ENCODE measurements at regions not wholly inside any gene's neighbourhood (a gene's known extent, or its start where the extent isn't known, plus 50 kb on each side); places are given as distances from the start of the nearest gene placed in this dataset.
"Not testable (repeated sequence)": the region's sequence is repeated elsewhere in the genome, so short reads cannot be mapped to it uniquely, and the experiment has no call there.

DNA sequence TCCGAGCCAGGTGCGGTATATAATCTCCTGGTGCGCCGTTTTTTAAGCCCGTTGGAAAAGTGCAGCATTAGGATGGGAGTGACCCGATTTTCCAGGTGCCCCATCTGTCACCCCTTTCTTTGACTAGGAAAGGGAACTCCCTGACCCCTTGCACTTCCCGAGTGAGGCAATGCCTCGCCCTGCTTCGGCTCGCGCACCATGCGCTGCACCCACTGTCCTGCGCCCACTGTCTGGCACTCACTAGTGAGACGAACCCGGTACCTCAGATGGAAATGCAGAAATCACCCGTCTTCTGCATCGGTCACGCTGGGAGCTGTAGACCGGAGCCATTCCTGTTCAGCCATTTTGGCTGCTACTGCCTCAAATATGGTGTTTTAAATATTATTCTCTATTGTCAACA lies 198.0 kb downstream of the MEIS1 start:
- H3K27me3 ChIP-seq (ENCODE audit: insufficient read depth, low read depth); H3F3A ChIP-seq (ENCODE audit: insufficient read depth, low read depth); H3K79me2 ChIP-seq (ENCODE audit: low read depth); H3K36me3 ChIP-seq (ENCODE audit: low read depth); BruUV-seq (replicated peaks); POLR2A ChIA-PET (ENCODE audit: unreplicated experiment); H3K4me2 ChIP-seq; CTCF ChIA-PET; H2AFZ ChIP-seq; H3K9me3 ChIP-seq (ENCODE audit: insufficient read depth, low read depth); H3K9me2 ChIP-seq (ENCODE audit: insufficient read depth); H4K20me1 ChIP-seq (ENCODE audit: insufficient read depth); H3K4me3 ChIP-seq; DNase-seq; intact Hi-C loops (cut with micrococcal nuclease; ENCODE audit: unreplicated experiment); H3K4me1 ChIP-seq (replicated peaks; ENCODE audit: insufficient read depth); H3K27ac ChIP-seq: not testable (repeated sequence)

- Histone ChIP-seq H3K27ac (no peak overlapping the region), H3F3A (ENCODE audit: insufficient read depth, low read depth) (no peaks in the 10 kb centered on the region), H3K9me2 (ENCODE audit: insufficient read depth) (no peaks in the 10 kb centered on the region; the same call in 1 of the 2 replicates), H3K36me3 (ENCODE audit: low read depth) (no peaks in the 10 kb centered on the region), H4K20me1 (ENCODE audit: insufficient read depth) (no peaks in the 10 kb centered on the region), H3K27me3 (ENCODE audit: insufficient read depth, low read depth) (no peaks in the 10 kb centered on the region), H3K4me3 (no peak overlapping the region), H3K4me2 (no peak overlapping the region), H3K4me1 (replicated peaks; ENCODE audit: insufficient read depth) (no peaks in the 10 kb centered on the region), H3K79me2 (ENCODE audit: low read depth) (no peaks in the 10 kb centered on the region), H2AFZ (no peak overlapping the region), H3K9me3 (ENCODE audit: insufficient read depth, low read depth) (no peaks in the 10 kb centered on the region; the same call in 1 of the 2 replicates)
- TF ChIP-seq EZH2 (IDR thresholded peaks at IDR 0.05; ENCODE audit: low read depth): no peak
- no peak for TF ChIP-seq CTCF (conservative IDR thresholded peaks at IDR 0.05)
- intact Hi-C loops (cut with micrococcal nuclease; ENCODE audit: unreplicated experiment): no loop called here
- ChIA-PET POLR2A (ENCODE audit: unreplicated experiment) (no interaction called here), CTCF (no interaction called here)
- DNase-seq: no peak
- no TSS peak for BruUV-seq (replicated peaks)
Measured at GRCh38 chr2:66633631-66634030, 198.7 kb downstream of the MEIS1 start.

DNA sequence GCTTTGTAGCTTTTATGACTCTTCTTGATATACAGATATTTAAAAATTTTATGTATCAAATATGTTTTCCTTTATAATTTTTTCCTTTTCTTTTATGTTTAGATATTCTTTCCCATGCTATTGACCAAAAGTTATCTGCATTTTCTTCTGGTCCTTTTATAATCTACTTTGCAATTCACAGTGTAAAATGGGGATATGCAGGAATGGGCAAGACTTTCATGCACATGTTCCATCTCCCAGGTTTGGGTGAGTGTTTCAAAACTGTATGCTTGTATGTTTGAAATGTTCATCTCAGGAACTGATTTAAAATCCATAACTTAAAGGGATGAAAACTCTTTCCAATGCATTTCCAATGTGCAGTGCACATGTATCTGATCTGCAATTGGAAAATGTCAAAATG lies 199.9 kb downstream of the MEIS1 start:
- Histone ChIP-seq H3K79me2 (ENCODE audit: low read depth) (no peaks in the 10 kb centered on the region), H3K9me2 (ENCODE audit: insufficient read depth) (no peaks in the 10 kb centered on the region; the same call in 1 of the 2 replicates), H4K20me1 (ENCODE audit: insufficient read depth) (no peaks in the 10 kb centered on the region), H3K9me3 (ENCODE audit: insufficient read depth, low read depth) (no peaks in the 10 kb centered on the region; the same call in 1 of the 2 replicates), H2AFZ (no peak overlapping the region), H3K4me2 (no peak overlapping the region), H3K36me3 (ENCODE audit: low read depth) (no peaks in the 10 kb centered on the region), H3F3A (ENCODE audit: insufficient read depth, low read depth) (no peaks in the 10 kb centered on the region), H3K27ac (no peak overlapping the region), H3K4me1 (replicated peaks; ENCODE audit: insufficient read depth) (no peaks in the 10 kb centered on the region), H3K27me3 (ENCODE audit: insufficient read depth, low read depth) (no peaks in the 10 kb centered on the region), H3K4me3 (no peak overlapping the region)
- intact Hi-C loops (cut with micrococcal nuclease; ENCODE audit: unreplicated experiment): no loop called here
- no peak for DNase-seq
- no TSS peak for BruUV-seq (replicated peaks)
- CTCF ChIA-PET: no interaction called here
- POLR2A ChIA-PET (ENCODE audit: unreplicated experiment): no interaction called here
- no peak for TF ChIP-seq CTCF (conservative IDR thresholded peaks at IDR 0.05)

- intact Hi-C loops (cut with micrococcal nuclease; ENCODE audit: unreplicated experiment): no loop called here
- no TSS peak for BruUV-seq (replicated peaks)
- no peaks in the 10 kb centered on the region for H3K36me3 ChIP-seq (ENCODE audit: low read depth)
Measured at GRCh38 chr2:66641685-66642084, 206.8 kb downstream of the MEIS1 start.

GRCh38 chr2:66648081-66648480 lies 213.2 kb downstream of the MEIS1 start:
- H3K79me2 ChIP-seq (ENCODE audit: low read depth); H3K9me2 ChIP-seq (ENCODE audit: insufficient read depth); DNase-seq; H3K9me3 ChIP-seq (ENCODE audit: insufficient read depth, low read depth); H3K4me3 ChIP-seq; H3F3A ChIP-seq (ENCODE audit: insufficient read depth, low read depth); intact Hi-C loops (cut with micrococcal nuclease; ENCODE audit: unreplicated experiment); H3K4me1 ChIP-seq (replicated peaks; ENCODE audit: insufficient read depth); BruUV-seq (replicated peaks); CTCF ChIA-PET; H3K27me3 ChIP-seq (ENCODE audit: insufficient read depth, low read depth); H4K20me1 ChIP-seq (ENCODE audit: insufficient read depth); H3K27ac ChIP-seq; H2AFZ ChIP-seq; POLR2A ChIA-PET (ENCODE audit: unreplicated experiment); H3K36me3 ChIP-seq (ENCODE audit: low read depth): not testable (repeated sequence)
- H3K4me2 ChIP-seq: peak overlapping the region; percentile 28; the same call in 1 of the 2 replicates

More at GRCh38 chr2:66641685-66642084, 206.8 kb downstream of the MEIS1 start:
- H3K9me3 ChIP-seq (ENCODE audit: insufficient read depth, low read depth): no peaks in the 10 kb centered on the region
- POLR2A ChIA-PET (ENCODE audit: unreplicated experiment): no interaction called here
- H3F3A ChIP-seq (ENCODE audit: insufficient read depth, low read depth): no peaks in the 10 kb centered on the region
- H3K27me3 ChIP-seq (ENCODE audit: insufficient read depth, low read depth): no peaks in the 10 kb centered on the region
- 0 out of 2 replicates have a peak overlapping the region, but pooled peaks have one; percentile 6 for H2AFZ ChIP-seq
- no peaks in the 10 kb centered on the region for H3K4me1 ChIP-seq (replicated peaks; ENCODE audit: insufficient read depth)
- H3K4me3 ChIP-seq: no peak overlapping the region
- CTCF ChIA-PET: no interaction called here
- no peak overlapping the region for H3K4me2 ChIP-seq
- no peak for DNase-seq
- no peaks in the 10 kb centered on the region for H3K79me2 ChIP-seq (ENCODE audit: low read depth)
- TF ChIP-seq CTCF (conservative IDR thresholded peaks at IDR 0.05) (no peak), EZH2 (IDR thresholded peaks at IDR 0.05; ENCODE audit: low read depth) (no peak)
- H3K9me2 ChIP-seq (ENCODE audit: insufficient read depth): no peaks in the 10 kb centered on the region
- no peak overlapping the region for H3K27ac ChIP-seq
- no peaks in the 10 kb centered on the region for H4K20me1 ChIP-seq (ENCODE audit: insufficient read depth)
